ENCODE measurements at regions not wholly inside any gene's neighbourhood (a gene's known extent, or its start where the extent isn't known, plus 50 kb on each side); places are given as distances from the start of the nearest gene placed in this dataset.

DNA sequence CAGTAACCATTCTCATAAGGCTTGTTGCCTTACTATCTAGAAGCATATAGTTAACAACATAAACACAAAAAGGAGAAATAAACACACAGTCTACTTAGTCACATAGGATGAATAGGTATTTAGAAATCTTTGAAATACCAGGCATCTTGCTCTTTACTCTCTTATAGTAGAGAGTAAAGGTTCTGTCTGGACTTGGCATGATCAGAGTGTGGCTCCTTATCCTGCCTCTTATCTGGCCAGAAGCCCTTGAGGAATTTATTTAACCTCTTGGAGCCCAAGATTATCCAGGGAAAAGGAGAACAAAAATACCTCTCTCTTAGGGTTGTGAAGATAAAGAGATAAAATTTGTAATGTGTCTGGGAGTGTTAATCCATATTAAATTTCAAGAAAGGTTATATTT is 100.2 kb upstream of the MBNL2 start:
- H3K27ac Mint-ChIP-seq (ENCODE audit: unreplicated experiment), result peak overlapping the region; percentile 65
- DNase-seq (ENCODE audit: low spot score), result no peak
- H3K9me3 Mint-ChIP-seq (ENCODE audit: low read depth), result no peaks in the 10 kb centered on the region
- peaks cover 80% of the 10 kb centered on the region for H3K4me1 Mint-ChIP-seq (ENCODE audit: low read depth)
- TF ChIP-seq, protein P1, sequence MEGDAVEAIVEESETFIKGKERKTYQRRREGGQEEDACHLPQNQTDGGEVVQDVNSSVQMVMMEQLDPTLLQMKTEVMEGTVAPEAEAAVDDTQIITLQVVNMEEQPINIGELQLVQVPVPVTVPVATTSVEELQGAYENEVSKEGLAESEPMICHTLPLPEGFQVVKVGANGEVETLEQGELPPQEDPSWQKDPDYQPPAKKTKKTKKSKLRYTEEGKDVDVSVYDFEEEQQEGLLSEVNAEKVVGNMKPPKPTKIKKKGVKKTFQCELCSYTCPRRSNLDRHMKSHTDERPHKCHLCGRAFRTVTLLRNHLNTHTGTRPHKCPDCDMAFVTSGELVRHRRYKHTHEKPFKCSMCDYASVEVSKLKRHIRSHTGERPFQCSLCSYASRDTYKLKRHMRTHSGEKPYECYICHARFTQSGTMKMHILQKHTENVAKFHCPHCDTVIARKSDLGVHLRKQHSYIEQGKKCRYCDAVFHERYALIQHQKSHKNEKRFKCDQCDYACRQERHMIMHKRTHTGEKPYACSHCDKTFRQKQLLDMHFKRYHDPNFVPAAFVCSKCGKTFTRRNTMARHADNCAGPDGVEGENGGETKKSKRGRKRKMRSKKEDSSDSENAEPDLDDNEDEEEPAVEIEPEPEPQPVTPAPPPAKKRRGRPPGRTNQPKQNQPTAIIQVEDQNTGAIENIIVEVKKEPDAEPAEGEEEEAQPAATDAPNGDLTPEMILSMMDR (IDR thresholded peaks at IDR 0.05), result no peak
- H3K4me3 Mint-ChIP-seq (ENCODE audit: unreplicated experiment), result no peak overlapping the region
- H3K27me3 Mint-ChIP-seq (ENCODE audit: low read depth), result no peaks in the 10 kb centered on the region
- no peaks in the 10 kb centered on the region for H3K36me3 Mint-ChIP-seq (ENCODE audit: low read depth)

DNA sequence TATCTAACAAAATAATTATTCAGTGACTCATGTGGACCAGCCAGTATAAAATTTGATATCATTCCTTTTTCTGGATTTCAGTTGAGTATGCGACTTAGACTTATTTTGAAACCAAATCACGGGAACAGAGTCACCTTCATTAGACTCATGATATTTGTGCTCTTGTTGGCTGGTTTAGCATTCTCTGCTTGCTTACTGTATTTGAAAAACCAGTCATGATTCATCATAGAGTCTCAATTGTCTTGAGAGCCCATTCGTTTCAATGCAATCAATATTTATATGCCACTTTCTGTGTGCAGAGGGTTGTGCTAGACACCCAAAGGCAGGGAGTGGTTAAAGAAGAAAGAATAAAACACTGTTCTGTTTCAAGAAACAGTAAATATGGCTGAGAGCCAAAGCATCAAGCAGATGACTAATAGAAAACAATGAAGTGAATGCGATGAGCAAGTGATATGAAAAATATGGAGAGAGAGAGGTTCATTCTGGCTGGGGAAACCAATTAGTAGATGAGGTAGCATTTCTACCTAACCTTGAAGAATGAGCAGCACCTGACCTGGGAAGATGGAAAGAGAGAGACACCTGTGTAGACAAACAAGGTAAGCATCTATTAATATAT is 99.6 kb upstream of the MBNL2 start:
- Mint-ChIP-seq H3K4me3 (ENCODE audit: unreplicated experiment) (no peak overlapping the region), H3K27ac (ENCODE audit: unreplicated experiment) (peak overlapping the region; percentile 65)

DNA sequence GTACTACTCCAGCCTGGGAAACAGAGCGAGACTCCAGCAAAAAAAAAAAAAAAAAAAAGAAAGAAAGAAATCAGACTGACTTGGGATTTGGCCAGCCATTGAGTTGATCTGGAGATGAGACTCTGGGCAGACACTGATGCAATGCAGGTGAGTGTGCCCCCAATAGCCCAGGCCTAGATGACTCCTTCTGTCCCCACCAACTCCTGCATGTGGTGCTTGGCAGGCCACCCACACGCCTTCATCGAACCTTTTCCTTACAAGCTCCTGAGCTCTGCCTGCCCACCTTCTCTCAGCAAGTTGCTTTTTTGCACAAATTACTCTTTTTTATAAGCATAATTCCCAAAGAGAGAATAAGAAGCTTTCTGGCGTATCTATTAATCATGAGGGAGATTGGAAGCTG is 97.9 kb upstream of the MBNL2 start:
- H3K9me3 Mint-ChIP-seq (ENCODE audit: low read depth), result no peaks in the 10 kb centered on the region
- no peak overlapping the region for H3K4me3 Mint-ChIP-seq (ENCODE audit: unreplicated experiment)
- no peak for DNase-seq (ENCODE audit: low spot score)
- TF ChIP-seq, protein P1 (IDR thresholded peaks at IDR 0.05), result no peak
- H3K36me3 Mint-ChIP-seq (ENCODE audit: low read depth), result no peaks in the 10 kb centered on the region
- H3K27me3 Mint-ChIP-seq (ENCODE audit: low read depth), result no peaks in the 10 kb centered on the region
- peaks cover 65% of the 10 kb centered on the region for H3K4me1 Mint-ChIP-seq (ENCODE audit: low read depth)
- H3K27ac Mint-ChIP-seq (ENCODE audit: unreplicated experiment), result no peak overlapping the region

More for the DNA sequence above, 99.6 kb upstream of the MBNL2 start:
- Mint-ChIP-seq H3K9me3 (ENCODE audit: low read depth) (no peaks in the 10 kb centered on the region), H3K36me3 (ENCODE audit: low read depth) (no peaks in the 10 kb centered on the region), H3K27me3 (ENCODE audit: low read depth) (no peaks in the 10 kb centered on the region), H3K4me1 (ENCODE audit: low read depth) (peaks cover 75% of the 10 kb centered on the region)
- no peak for DNase-seq (ENCODE audit: low spot score)
- TF ChIP-seq, protein P1 (IDR thresholded peaks at IDR 0.05), result no peak

DNA sequence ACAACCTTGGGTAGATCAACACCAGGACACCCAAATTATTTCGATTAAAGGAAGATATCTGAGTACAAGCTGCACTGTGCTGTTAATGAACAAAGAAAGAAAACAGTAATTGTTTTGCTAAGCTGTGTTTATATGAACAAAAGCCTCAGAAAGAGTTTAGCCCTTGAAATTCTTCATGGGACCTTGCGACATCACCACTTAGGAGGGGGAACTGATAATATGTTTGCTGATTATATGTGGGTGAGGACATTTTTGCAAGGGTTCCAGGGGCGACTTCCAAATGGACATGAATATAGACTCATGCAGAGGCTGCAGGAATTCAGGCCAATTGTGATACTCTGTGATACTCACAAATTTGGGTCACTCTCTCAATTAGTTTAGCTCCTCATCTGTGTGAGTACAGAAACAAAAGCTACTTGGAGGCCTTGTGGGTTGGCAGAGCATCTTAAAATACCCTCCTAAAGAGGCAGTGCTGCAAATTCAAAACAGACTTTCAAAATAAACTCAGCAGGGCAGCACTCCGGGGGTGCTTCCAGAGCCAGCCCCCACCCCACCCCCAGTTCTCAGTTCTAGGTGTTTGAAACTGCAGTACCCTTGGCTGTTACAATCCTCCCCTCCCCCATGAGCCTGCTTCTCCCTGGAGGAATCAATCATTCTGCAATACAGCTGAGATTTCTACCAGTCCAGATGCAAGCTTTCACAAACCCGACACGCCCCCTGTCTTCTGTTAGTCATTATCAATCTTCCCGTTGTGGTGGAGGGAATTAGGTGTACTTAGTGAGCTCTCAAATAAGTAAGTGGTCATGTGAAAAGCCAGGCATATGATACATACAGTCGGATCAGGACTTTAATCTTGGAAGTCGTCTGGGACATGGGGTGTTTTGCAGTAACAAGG is 97.0 kb upstream of the MBNL2 start:
- no peak for DNase-seq (ENCODE audit: low spot score)
- Mint-ChIP-seq H3K36me3 (ENCODE audit: low read depth) (no peaks in the 10 kb centered on the region), H3K4me3 (ENCODE audit: unreplicated experiment) (peak overlapping the region; percentile 21), H3K27ac (ENCODE audit: unreplicated experiment) (peak overlapping the region; percentile 80), H3K9me3 (ENCODE audit: low read depth) (no peaks in the 10 kb centered on the region), H3K4me1 (ENCODE audit: low read depth) (peaks cover 60% of the 10 kb centered on the region), H3K27me3 (ENCODE audit: low read depth) (no peaks in the 10 kb centered on the region)
- TF ChIP-seq, protein P1 (IDR thresholded peaks at IDR 0.05), result peak; percentile 70

DNA sequence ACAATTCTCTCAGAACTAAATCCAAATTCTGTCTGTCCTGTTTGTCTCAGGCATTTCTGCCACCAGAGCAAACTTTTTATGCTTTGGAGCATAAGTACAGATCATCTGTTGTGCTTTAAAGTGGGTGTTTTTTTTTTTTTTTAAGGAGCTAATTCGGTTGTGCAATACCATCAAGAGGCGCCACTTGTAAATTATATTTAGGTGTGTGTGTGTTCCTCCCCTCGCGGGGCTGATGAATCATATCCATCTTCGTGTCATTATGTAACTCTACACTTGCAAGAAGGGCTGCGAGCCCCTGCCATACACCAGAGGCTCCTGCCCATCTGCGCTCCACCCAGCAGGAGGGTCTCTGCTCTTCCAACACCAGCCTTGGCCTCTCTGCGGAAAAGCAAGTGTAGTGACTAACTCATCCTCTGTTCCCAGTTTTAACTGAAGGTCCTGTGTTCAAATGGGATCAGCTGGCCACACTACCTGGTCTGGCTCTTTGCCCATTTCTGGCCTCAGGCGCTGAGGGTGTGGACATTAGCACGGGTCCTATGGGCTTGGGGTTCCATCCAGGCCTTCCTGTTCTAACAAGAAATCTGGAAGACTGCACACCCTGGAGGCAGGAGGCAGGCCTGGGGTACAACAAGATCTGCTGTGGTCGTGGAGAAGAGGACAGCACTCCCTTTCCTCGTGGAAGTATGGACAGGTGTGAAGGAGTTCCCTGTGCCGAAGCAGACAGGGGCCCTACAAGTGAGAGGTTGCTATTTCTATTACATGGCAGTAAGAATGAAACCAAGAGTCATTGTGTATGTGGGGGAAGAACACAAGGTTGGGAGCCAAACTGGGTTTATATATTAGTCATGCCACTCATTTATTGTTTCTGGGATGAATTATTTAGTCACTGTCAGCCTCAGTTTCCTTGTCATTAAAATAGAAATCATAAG is 96.1 kb upstream of the MBNL2 start:
- no peak for DNase-seq (ENCODE audit: low spot score)
- H3K36me3 Mint-ChIP-seq (ENCODE audit: low read depth), result no peaks in the 10 kb centered on the region
- no peaks in the 10 kb centered on the region for H3K9me3 Mint-ChIP-seq (ENCODE audit: low read depth)
- peaks cover 59% of the 10 kb centered on the region for H3K4me1 Mint-ChIP-seq (ENCODE audit: low read depth)
- H3K27ac Mint-ChIP-seq (ENCODE audit: unreplicated experiment), result peak overlapping the region; percentile 80
- H3K4me3 Mint-ChIP-seq (ENCODE audit: unreplicated experiment), result no peak overlapping the region
- TF ChIP-seq, protein P1 (IDR thresholded peaks at IDR 0.05), result peak; percentile 56
- no peaks in the 10 kb centered on the region for H3K27me3 Mint-ChIP-seq (ENCODE audit: low read depth)
